ENCODE measurements at regions not wholly inside any gene's neighbourhood (a gene's known extent, or its start where the extent isn't known, plus 50 kb on each side); places are given as distances from the start of the nearest gene placed in this dataset.

DNA sequence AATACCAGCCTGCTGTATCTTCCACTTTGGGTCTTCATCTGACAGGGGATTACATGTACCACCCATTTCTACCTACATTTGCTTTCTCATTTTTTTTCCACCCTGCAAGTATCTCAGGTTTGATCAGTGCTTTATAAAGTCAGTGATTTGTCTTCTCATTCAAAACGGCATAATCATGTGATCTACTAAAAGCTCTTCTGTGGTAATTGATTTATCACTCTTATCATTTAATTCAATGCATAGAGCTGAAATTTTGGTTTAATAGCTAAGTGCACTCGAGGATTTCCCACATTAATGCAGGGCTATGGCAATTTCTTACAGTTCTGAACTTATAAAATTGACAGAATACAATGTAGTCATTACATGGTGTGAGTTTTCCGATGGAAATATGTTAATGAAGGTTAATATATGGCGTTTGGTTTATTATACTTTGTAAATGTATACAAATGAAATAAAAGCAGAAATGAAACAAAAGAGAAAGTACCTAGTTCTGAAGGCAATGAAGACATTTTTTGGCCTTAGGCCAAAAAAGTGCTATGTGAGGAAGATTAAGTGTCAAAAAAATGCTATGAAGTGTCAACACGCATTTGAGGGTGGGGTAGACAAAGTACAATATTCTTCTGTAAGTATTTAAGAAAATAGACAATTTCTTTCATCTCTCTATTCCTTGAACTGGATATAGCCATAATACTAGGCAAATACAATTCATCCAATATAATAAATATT is 457.3 kb downstream of the ETV1 start:
- no peak for DNase-seq (ENCODE audit: low spot score)
- no peaks in the 10 kb centered on the region for H3K4me1 ChIP-seq (ENCODE audit: control insufficient read depth in 4 of 4, insufficient read depth in 4 of 4, low read length in 3 of 4)
- no peak overlapping the region for H3K27ac ChIP-seq (ENCODE audit: low read depth in 1 of 2, low read length in 2 of 2)
- TF ChIP-seq EGR1 (IDR thresholded peaks at IDR 0.05; ENCODE audit: low read depth in 2 of 2), result no peak
- TF ChIP-seq RAD21 (IDR thresholded peaks at IDR 0.05), result no peak
- TF ChIP-seq GABPA (IDR thresholded peaks at IDR 0.05 in 1 of 2, conservative IDR thresholded peaks at IDR 0.05 in 1 of 2), result no peak
- TF ChIP-seq TAF1 (conservative IDR thresholded peaks at IDR 0.05), result no peak
- H3K36me3 ChIP-seq (ENCODE audit: control insufficient read depth in 4 of 4, insufficient read depth in 3 of 4, low read depth in 1 of 4, low read length in 3 of 4), result no peaks in the 10 kb centered on the region
- no peak overlapping the region for H3K4me3 ChIP-seq (ENCODE audit: low read depth in 1 of 3, low read length in 3 of 3)
- no peak overlapping the region for H3K9ac ChIP-seq (ENCODE audit: low read depth in 1 of 2, low read length in 2 of 2)
- no peaks in the 10 kb centered on the region for H3K27me3 ChIP-seq (ENCODE audit: control insufficient read depth in 4 of 4, insufficient read depth in 4 of 4, low read length in 3 of 4)
- 54% methylated on average over 5 of the region's 5 CpGs for WGBS
- no peaks in the 10 kb centered on the region for H3K9me3 ChIP-seq (ENCODE audit: control insufficient read depth in 4 of 4, low read length in 3 of 4)

DNA sequence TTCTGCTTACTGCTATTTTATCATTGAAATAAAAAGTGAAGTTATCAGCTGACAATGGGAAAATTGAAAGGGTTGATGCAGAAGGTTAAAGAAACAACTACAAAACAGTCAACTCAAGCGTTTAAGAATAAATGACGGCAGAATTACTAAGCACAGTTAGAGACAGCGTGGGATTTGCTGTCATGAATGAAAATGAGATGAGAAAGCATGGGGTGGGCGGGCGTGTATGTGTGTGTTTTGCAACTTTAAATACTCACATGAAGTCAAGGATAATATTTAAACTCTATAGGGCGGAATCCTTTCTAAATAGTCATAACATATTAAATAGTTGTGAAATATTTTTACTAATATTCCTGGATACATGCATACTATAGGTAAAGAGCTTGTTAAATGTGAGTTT is 450.8 kb downstream of the ETV1 start:
- WGBS, result 83% methylated on average over 6 of the region's 6 CpGs
- TF ChIP-seq NR2F2 (IDR thresholded peaks at IDR 0.05), result no peak
- TF ChIP-seq FOXA1 (IDR thresholded peaks at IDR 0.05), result no peak
- TF ChIP-seq, protein P1, sequence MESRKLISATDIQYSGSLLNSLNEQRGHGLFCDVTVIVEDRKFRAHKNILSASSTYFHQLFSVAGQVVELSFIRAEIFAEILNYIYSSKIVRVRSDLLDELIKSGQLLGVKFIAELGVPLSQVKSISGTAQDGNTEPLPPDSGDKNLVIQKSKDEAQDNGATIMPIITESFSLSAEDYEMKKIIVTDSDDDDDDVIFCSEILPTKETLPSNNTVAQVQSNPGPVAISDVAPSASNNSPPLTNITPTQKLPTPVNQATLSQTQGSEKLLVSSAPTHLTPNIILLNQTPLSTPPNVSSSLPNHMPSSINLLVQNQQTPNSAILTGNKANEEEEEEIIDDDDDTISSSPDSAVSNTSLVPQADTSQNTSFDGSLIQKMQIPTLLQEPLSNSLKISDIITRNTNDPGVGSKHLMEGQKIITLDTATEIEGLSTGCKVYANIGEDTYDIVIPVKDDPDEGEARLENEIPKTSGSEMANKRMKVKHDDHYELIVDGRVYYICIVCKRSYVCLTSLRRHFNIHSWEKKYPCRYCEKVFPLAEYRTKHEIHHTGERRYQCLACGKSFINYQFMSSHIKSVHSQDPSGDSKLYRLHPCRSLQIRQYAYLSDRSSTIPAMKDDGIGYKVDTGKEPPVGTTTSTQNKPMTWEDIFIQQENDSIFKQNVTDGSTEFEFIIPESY (IDR thresholded peaks at IDR 0.05), result no peak
- TF ChIP-seq, protein P2, sequence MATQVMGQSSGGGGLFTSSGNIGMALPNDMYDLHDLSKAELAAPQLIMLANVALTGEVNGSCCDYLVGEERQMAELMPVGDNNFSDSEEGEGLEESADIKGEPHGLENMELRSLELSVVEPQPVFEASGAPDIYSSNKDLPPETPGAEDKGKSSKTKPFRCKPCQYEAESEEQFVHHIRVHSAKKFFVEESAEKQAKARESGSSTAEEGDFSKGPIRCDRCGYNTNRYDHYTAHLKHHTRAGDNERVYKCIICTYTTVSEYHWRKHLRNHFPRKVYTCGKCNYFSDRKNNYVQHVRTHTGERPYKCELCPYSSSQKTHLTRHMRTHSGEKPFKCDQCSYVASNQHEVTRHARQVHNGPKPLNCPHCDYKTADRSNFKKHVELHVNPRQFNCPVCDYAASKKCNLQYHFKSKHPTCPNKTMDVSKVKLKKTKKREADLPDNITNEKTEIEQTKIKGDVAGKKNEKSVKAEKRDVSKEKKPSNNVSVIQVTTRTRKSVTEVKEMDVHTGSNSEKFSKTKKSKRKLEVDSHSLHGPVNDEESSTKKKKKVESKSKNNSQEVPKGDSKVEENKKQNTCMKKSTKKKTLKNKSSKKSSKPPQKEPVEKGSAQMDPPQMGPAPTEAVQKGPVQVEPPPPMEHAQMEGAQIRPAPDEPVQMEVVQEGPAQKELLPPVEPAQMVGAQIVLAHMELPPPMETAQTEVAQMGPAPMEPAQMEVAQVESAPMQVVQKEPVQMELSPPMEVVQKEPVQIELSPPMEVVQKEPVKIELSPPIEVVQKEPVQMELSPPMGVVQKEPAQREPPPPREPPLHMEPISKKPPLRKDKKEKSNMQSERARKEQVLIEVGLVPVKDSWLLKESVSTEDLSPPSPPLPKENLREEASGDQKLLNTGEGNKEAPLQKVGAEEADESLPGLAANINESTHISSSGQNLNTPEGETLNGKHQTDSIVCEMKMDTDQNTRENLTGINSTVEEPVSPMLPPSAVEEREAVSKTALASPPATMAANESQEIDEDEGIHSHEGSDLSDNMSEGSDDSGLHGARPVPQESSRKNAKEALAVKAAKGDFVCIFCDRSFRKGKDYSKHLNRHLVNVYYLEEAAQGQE (IDR thresholded peaks at IDR 0.05), result no peak
- no peak for TF ChIP-seq JUND (IDR thresholded peaks at IDR 0.05)
- TF ChIP-seq, protein P3, sequence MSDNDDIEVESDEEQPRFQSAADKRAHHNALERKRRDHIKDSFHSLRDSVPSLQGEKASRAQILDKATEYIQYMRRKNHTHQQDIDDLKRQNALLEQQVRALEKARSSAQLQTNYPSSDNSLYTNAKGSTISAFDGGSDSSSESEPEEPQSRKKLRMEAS (IDR thresholded peaks at IDR 0.05), result no peak
- TF ChIP-seq, protein P4, sequence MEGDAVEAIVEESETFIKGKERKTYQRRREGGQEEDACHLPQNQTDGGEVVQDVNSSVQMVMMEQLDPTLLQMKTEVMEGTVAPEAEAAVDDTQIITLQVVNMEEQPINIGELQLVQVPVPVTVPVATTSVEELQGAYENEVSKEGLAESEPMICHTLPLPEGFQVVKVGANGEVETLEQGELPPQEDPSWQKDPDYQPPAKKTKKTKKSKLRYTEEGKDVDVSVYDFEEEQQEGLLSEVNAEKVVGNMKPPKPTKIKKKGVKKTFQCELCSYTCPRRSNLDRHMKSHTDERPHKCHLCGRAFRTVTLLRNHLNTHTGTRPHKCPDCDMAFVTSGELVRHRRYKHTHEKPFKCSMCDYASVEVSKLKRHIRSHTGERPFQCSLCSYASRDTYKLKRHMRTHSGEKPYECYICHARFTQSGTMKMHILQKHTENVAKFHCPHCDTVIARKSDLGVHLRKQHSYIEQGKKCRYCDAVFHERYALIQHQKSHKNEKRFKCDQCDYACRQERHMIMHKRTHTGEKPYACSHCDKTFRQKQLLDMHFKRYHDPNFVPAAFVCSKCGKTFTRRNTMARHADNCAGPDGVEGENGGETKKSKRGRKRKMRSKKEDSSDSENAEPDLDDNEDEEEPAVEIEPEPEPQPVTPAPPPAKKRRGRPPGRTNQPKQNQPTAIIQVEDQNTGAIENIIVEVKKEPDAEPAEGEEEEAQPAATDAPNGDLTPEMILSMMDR (IDR thresholded peaks at IDR 0.05; ENCODE audit: low read depth, low read length, missing input control), result no peak
- TF ChIP-seq HNF4A (conservative IDR thresholded peaks at IDR 0.05), result no peak
- TF ChIP-seq, protein P5, sequence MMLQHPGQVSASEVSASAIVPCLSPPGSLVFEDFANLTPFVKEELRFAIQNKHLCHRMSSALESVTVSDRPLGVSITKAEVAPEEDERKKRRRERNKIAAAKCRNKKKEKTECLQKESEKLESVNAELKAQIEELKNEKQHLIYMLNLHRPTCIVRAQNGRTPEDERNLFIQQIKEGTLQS (IDR thresholded peaks at IDR 0.05), result no peak
- TF ChIP-seq RXRA (IDR thresholded peaks at IDR 0.05), result no peak
- TF ChIP-seq RAD21 (IDR thresholded peaks at IDR 0.05), result no peak
- no peak for TF ChIP-seq EGR1 (IDR thresholded peaks at IDR 0.05; ENCODE audit: low read depth in 2 of 2)
- no peak for TF ChIP-seq TAF1 (conservative IDR thresholded peaks at IDR 0.05)
- TF ChIP-seq FOXA2 (IDR thresholded peaks at IDR 0.05), result no peak
- TF ChIP-seq SP1 (IDR thresholded peaks at IDR 0.05), result no peak
- TF ChIP-seq YY1 (IDR thresholded peaks at IDR 0.05), result no peak
- TF ChIP-seq GABPA (IDR thresholded peaks at IDR 0.05 in 1 of 2, conservative IDR thresholded peaks at IDR 0.05 in 1 of 2), result no peak
- TF ChIP-seq HNF4G (IDR thresholded peaks at IDR 0.05), result no peak
- H3K9ac ChIP-seq (ENCODE audit: low read depth in 1 of 2, low read length in 2 of 2), result no peak overlapping the region
- no peak overlapping the region for H3K27ac ChIP-seq (ENCODE audit: low read depth in 1 of 2, low read length in 2 of 2)
- no peaks in the 10 kb centered on the region for H3K9me3 ChIP-seq (ENCODE audit: control insufficient read depth in 4 of 4, low read length in 3 of 4)
- H3K27me3 ChIP-seq (ENCODE audit: control insufficient read depth in 4 of 4, insufficient read depth in 4 of 4, low read length in 3 of 4), result peaks cover 0 to 3% (median 0%) of the 10 kb centered on the region in 4 donors
- DNase-seq (ENCODE audit: low spot score), result no peak
- no peaks in the 10 kb centered on the region for H3K4me1 ChIP-seq (ENCODE audit: control insufficient read depth in 4 of 4, insufficient read depth in 4 of 4, low read length in 3 of 4)
- H3K4me3 ChIP-seq (ENCODE audit: low read depth in 1 of 3, low read length in 3 of 3), result no peak overlapping the region
- H3K36me3 ChIP-seq (ENCODE audit: control insufficient read depth in 4 of 4, insufficient read depth in 3 of 4, low read depth in 1 of 4, low read length in 3 of 4), result no peaks in the 10 kb centered on the region

All from liver (tissue), 8 donors.